SK-N-SH (cell line): ENCODE measurements at regions not wholly inside any gene's neighbourhood (a gene's known extent, or its start where the extent isn't known, plus 50 kb on each side); places are given as distances from the start of the nearest gene placed in this dataset.

Source experiments
- CTCF ChIA-PET: fragments of 300-600, 350-600 bp; formaldehyde crosslinking; extraction: SDS; loops from one replicate; lab custom pipeline; 2021; lab: Yijun Ruan, JAX
- POLR2A ChIA-PET: fragments of 350-600 bp; sonication (Branson Sonifier 250); formaldehyde crosslinking; extraction: SDS; loops from one replicate; lab custom pipeline; 2020; ENCODE audit warnings: antibody characterized with exemption, inconsistent platforms; lab: Yijun Ruan, JAX
- DNase-seq: peaks from one replicate; pipeline ENCODE4 v3.0.0; 2012
- H2AFZ ChIP-seq: fragments of 200-600 bp; sonication (generic); 2 replicates; pipeline ENCODE4 v1.8.1; 2016; ENCODE audit warnings: antibody characterized with exemption, mild to moderate bottlenecking, low read depth
- H3F3A ChIP-seq: fragments of 200-600 bp; sonication (generic); replicated peaks from 2 replicates; pipeline ENCODE3; 2016; ENCODE audit warnings: antibody characterized with exemption, mild to moderate bottlenecking; ENCODE audit not compliant: insufficient read depth
- H3K27ac ChIP-seq, 2 experiments: fragments of 200-500 bp in 1 of 2; fragments of 200-600 bp in 1 of 2; sonication (Bioruptor generic) in 1 of 2; sonication (generic), shearing (Covaris generic) in 1 of 2; 2 replicates each; pipeline versions ENCODE4 v1.5.1 to v1.6.1; 2014 to 2016; ENCODE audit warnings: low read depth in 2 of 2, inconsistent platforms in 1 of 2, low read length in 1 of 2, mild to moderate bottlenecking in 1 of 2, mixed read lengths in 1 of 2
- H3K27me3 ChIP-seq: fragments of 200-600 bp; sonication (generic), shearing (Covaris generic); 2 replicates; pipeline ENCODE4 v1.6.1; 2016; ENCODE audit warnings: mixed run types; ENCODE audit not compliant: insufficient read depth
- H3K36me3 ChIP-seq, 2 experiments: fragments of 200-500 bp in 1 of 2; fragments of 200-600 bp in 1 of 2; sonication (Bioruptor generic) in 1 of 2; sonication (generic) in 1 of 2; replicated peaks in 1 of 2; 2 replicates each; pipeline versions ENCODE3 to v1.5.1; 2014 to 2016; ENCODE audit warnings: low read length in 1 of 2, mild to moderate bottlenecking in 1 of 2; ENCODE audit not compliant: insufficient read depth in 2 of 2, control insufficient read depth in 1 of 2
- H3K4me1 ChIP-seq, 2 experiments: fragments of 200-500 bp in 1 of 2; fragments of 200-600 bp in 1 of 2; sonication (Bioruptor generic) in 1 of 2; sonication (generic), shearing (Covaris generic) in 1 of 2; 2 replicates each; pipeline versions ENCODE4 v1.5.1 to v1.6.1; 2014 to 2016; ENCODE audit warnings: low read depth in 1 of 2, low read length in 1 of 2, mixed run types in 1 of 2; ENCODE audit not compliant: insufficient read depth in 2 of 2, control insufficient read depth in 1 of 2
- H3K4me2 ChIP-seq: fragments of 200-600 bp; sonication (generic), shearing (Covaris generic); 2 replicates; pipeline ENCODE4 v1.6.1; 2017; ENCODE audit warnings: mixed run types
- H3K4me3 ChIP-seq, 2 experiments: fragments of 200-500 bp in 1 of 2; fragments of 200-600 bp in 1 of 2; sonication (Bioruptor generic) in 1 of 2; sonication (generic), shearing (Covaris generic) in 1 of 2; 2 replicates each; pipeline versions ENCODE4 v1.5.1 to v1.8.1; 2014 to 2016; ENCODE audit warnings: low read depth in 2 of 2, inconsistent platforms in 1 of 2, low read length in 1 of 2, mild to moderate bottlenecking in 1 of 2, mixed read lengths in 1 of 2, moderate library complexity in 1 of 2
- H3K79me2 ChIP-seq: fragments of 200-600 bp; sonication (generic); 2 replicates; pipeline ENCODE4 v1.8.1; 2017; ENCODE audit warnings: mild to moderate bottlenecking; ENCODE audit not compliant: insufficient read depth
- H3K9ac ChIP-seq: fragments of 200-600 bp; sonication (generic); 2 replicates; pipeline ENCODE4 v1.6.1; 2017; ENCODE audit warnings: mixed run types
- H3K9me2 ChIP-seq: fragments of 200-600 bp; sonication (generic); 2 replicates; pipeline ENCODE4 v1.6.1; 2017; ENCODE audit warnings: mixed run types
- H3K9me3 ChIP-seq: fragments of 200-600 bp; sonication (generic); 2 replicates; pipeline ENCODE4 v1.6.1; 2017; ENCODE audit warnings: mixed run types, mild to moderate bottlenecking, moderate library complexity
- H4K20me1 ChIP-seq: fragments of 200-600 bp; sonication (generic); 2 replicates; pipeline ENCODE4 v1.6.1; 2017; ENCODE audit warnings: mild to moderate bottlenecking, mixed run types; ENCODE audit not compliant: insufficient read depth
- CHD2 ChIP-seq: fragments of 150-350 bp; IDR thresholded peaks from 2 replicates; pipeline ENCODE4 v1.6.1; 2018; ENCODE audit warnings: low read length; ENCODE audit not compliant: partially characterized antibody
- ELF1 ChIP-seq: IDR thresholded peaks from 2 replicates; pipeline ENCODE4 v1.4.0; 2012
- EP300 ChIP-seq, 2 experiments: IDR thresholded peaks; 2 replicates each; pipeline versions ENCODE4 v1.4.0 to v1.6.1; 2012; ENCODE audit warnings: borderline replicate concordance in 1 of 2, low read depth in 1 of 2, low read length in 1 of 2
- FOXM1 ChIP-seq: IDR thresholded peaks from 2 replicates; pipeline ENCODE4 v1.4.0; 2012; ENCODE audit warnings: low read depth, mild to moderate bottlenecking
- GABPA ChIP-seq: IDR thresholded peaks from 2 replicates; pipeline ENCODE4 v1.4.0; 2012; ENCODE audit warnings: low read depth, mild to moderate bottlenecking
- MEF2A ChIP-seq: IDR thresholded peaks from 2 replicates; pipeline ENCODE4 v1.4.0; 2012; ENCODE audit warnings: low read depth, borderline replicate concordance
- NFIC ChIP-seq: IDR thresholded peaks from 2 replicates; pipeline ENCODE4 v1.4.0; 2012; ENCODE audit warnings: borderline replicate concordance
- POLR2AphosphoS5 ChIP-seq: IDR thresholded peaks from 2 replicates; pipeline ENCODE4 v1.6.1; 2012; ENCODE audit warnings: low read depth, low read length
- RAD21 ChIP-seq: IDR thresholded peaks from 2 replicates; pipeline ENCODE4 v1.6.1; 2012; ENCODE audit warnings: mild to moderate bottlenecking, low read length
- RFX5 ChIP-seq: IDR thresholded peaks from 2 replicates; pipeline ENCODE4 v1.6.1; 2012; ENCODE audit warnings: mild to moderate bottlenecking, improper control_type of control experiment, low read length
- RXRA ChIP-seq: IDR thresholded peaks from 2 replicates; pipeline ENCODE4 v1.4.0; 2012; ENCODE audit warnings: low read depth, mild to moderate bottlenecking, borderline replicate concordance
- SMC3 ChIP-seq: IDR thresholded peaks from 2 replicates; pipeline ENCODE4 v1.6.1; 2012; ENCODE audit warnings: low read depth, low read length, improper control_type of control experiment
- YY1 ChIP-seq: IDR thresholded peaks from 2 replicates; pipeline ENCODE4 v1.4.0; 2012; ENCODE audit warnings: low read depth, mild to moderate bottlenecking
- WGBS: methylation state at CpG from one replicate; pipeline ENCODE4 v1.1.6; 2017; ENCODE audit warnings: low lambda C conversion rate; 5-methylcytosine and 5-hydroxymethylcytosine counted together
- TF ChIP-seq, protein P1 (sequence below): fragments of 150-350 bp; IDR thresholded peaks from 2 replicates; pipeline ENCODE4 v1.6.1; 2016; ENCODE audit warnings: mild to moderate bottlenecking, low read depth, low read length

DNA sequence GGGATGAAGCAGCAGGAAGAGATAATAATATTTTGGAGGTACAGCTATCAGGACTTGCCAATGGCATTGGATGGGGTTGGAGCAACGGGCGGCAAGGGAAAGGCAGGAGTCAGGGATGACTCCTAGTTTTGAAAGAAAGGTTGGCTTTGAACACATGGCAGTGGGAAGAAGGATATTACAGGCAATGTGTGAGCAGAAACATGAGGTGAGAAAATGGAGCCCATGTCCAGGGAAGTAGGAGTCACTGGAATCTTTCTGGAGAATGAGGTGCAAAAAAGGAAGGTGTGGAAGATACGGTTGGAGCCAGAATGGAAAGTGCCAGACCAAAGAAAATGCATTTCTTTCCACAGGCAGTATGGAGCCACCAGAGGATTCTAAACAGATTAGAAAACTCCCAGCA, 288.5 kb upstream of the KAZN start:
- H3K9ac ChIP-seq: no peak overlapping the region
- WGBS: 13% methylated on average over 3 of the region's 3 CpGs
- CTCF ChIA-PET: no interaction called here
- H3K27ac ChIP-seq: no peak overlapping the region
- POLR2A ChIA-PET: interaction anchor here (0.6 kb wide), 1 partner anchor 125 kb away, joined by 5 read pairs; no protein-coding TSS in a partner anchor
- no peak overlapping the region for H2AFZ ChIP-seq
- TF ChIP-seq RAD21: no peak
- TF ChIP-seq, protein P1, sequence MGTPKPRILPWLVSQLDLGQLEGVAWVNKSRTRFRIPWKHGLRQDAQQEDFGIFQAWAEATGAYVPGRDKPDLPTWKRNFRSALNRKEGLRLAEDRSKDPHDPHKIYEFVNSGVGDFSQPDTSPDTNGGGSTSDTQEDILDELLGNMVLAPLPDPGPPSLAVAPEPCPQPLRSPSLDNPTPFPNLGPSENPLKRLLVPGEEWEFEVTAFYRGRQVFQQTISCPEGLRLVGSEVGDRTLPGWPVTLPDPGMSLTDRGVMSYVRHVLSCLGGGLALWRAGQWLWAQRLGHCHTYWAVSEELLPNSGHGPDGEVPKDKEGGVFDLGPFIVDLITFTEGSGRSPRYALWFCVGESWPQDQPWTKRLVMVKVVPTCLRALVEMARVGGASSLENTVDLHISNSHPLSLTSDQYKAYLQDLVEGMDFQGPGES: no peak
- TF ChIP-seq EP300 (IDR thresholded peaks at IDR 0.05; ENCODE audit: borderline replicate concordance in 1 of 2, low read depth in 1 of 2, low read length in 1 of 2): no peak
- TF ChIP-seq SMC3: no peak
- TF ChIP-seq POLR2AphosphoS5: no peak
- TF ChIP-seq RXRA: no peak
- TF ChIP-seq ELF1: no peak
- no peak for TF ChIP-seq MEF2A
- no peak for TF ChIP-seq YY1
- TF ChIP-seq FOXM1: no peak
- TF ChIP-seq GABPA: no peak
- no peak for TF ChIP-seq CHD2
- no peak for TF ChIP-seq RFX5
- no peak for TF ChIP-seq NFIC
- no peaks in the 10 kb centered on the region for H3K4me1 ChIP-seq
- H3K9me3 ChIP-seq: no peaks in the 10 kb centered on the region
- H3F3A ChIP-seq: no peaks in the 10 kb centered on the region
- H3K4me3 ChIP-seq: no peak overlapping the region
- H3K27me3 ChIP-seq: no peaks in the 10 kb centered on the region
- H3K36me3 ChIP-seq: no peaks in the 10 kb centered on the region
- no peaks in the 10 kb centered on the region for H4K20me1 ChIP-seq
- no peak for DNase-seq
- no peaks in the 10 kb centered on the region for H3K79me2 ChIP-seq
- H3K4me2 ChIP-seq: no peak overlapping the region
- no peaks in the 10 kb centered on the region for H3K9me2 ChIP-seq

DNA sequence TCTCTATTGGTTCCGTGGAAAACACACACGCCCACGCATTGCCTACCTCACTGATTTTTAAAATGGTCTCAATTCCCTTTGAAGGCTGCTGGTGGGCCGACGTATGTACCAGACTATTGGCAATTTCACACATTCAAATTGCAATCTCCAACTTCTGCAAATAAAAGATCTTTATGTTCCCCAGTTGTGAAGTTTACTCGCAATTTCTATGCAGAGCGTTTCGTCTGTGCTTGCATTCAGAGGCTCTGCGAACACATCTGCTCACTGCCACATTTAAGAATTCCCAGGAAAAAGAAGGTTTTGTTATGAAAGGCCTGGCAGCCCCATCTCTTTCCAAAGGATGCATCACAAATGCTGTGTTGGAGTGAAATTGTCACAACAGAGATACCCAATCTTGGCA, 288.0 kb upstream of the KAZN start:
- no peaks in the 10 kb centered on the region for H3K27me3 ChIP-seq
- no peak for TF ChIP-seq RAD21
- TF ChIP-seq, all 33 proteins: peak for 0
- Histone ChIP-seq H3K4me2 (no peak overlapping the region), H3K9ac (no peak overlapping the region), H3K79me2 (no peaks in the 10 kb centered on the region), H2AFZ (no peak overlapping the region), H4K20me1 (no peaks in the 10 kb centered on the region), H3K36me3 (no peaks in the 10 kb centered on the region), H3F3A (no peaks in the 10 kb centered on the region), H3K9me3 (no peaks in the 10 kb centered on the region), H3K27ac (no peak overlapping the region), H3K4me1 (no peaks in the 10 kb centered on the region), H3K9me2 (no peaks in the 10 kb centered on the region), H3K4me3 (no peak overlapping the region)
- ChIA-PET POLR2A (no interaction called here), CTCF (no interaction called here)
- WGBS: 21% methylated on average over 9 of the region's 9 CpGs
- DNase-seq: no peak
